Effector CD8-positive, alpha-beta T cell (primary cell): ENCODE measurements at regions not wholly inside any gene's neighbourhood (a gene's known extent, or its start where the extent isn't known, plus 50 kb on each side); places are given as distances from the start of the nearest gene placed in this dataset.
"Not testable (repeated sequence)": the region's sequence is repeated elsewhere in the genome, so short reads cannot be mapped to it uniquely, and the experiment has no call there.

Source experiments
- DNase-seq: peaks from one replicate; lab custom pipeline; 2025; lab: John Stamatoyannopoulos, UW

- DNase-seq: not testable (repeated sequence)
Measured at GRCh38 chr5:34096033-34096432, 53.0 kb upstream of the C1QTNF3 start.

- DNase-seq: not testable (repeated sequence)
Measured at GRCh38 chr5:34099891-34100290, 56.9 kb upstream of the C1QTNF3 start.

GRCh38 chr5:34101567-34101966 lies 58.6 kb upstream of the C1QTNF3 start:
- DNase-seq: not testable (repeated sequence)

- DNase-seq: not testable (repeated sequence)
Measured at GRCh38 chr5:34108897-34109296, 65.9 kb upstream of the C1QTNF3 start.

- not testable (repeated sequence) for DNase-seq
Measured at GRCh38 chr5:34124280-34124679, 81.3 kb upstream of the C1QTNF3 start.

GRCh38 chr5:34125354-34125753 lies 82.3 kb upstream of the C1QTNF3 start:
- not testable (repeated sequence) for DNase-seq

- DNase-seq: not testable (repeated sequence)
Measured at GRCh38 chr5:34126741-34127140, 83.7 kb upstream of the C1QTNF3 start.

- not testable (repeated sequence) for DNase-seq
Measured at GRCh38 chr5:34127818-34128217, 84.8 kb upstream of the C1QTNF3 start.

GRCh38 chr5:34128890-34129289 lies 85.9 kb upstream of the C1QTNF3 start:
- not testable (repeated sequence) for DNase-seq

GRCh38 chr5:34154988-34155387 lies 112.0 kb upstream of the C1QTNF3 start:
- not testable (repeated sequence) for DNase-seq

- not testable (repeated sequence) for DNase-seq
Measured at GRCh38 chr5:34156703-34157414, 113.8 kb upstream of the C1QTNF3 start.

- not testable (repeated sequence) for DNase-seq
Measured at GRCh38 chr5:34160904-34161303, 117.9 kb upstream of the C1QTNF3 start.

GRCh38 chr5:34171398-34171797 lies 128.4 kb upstream of the C1QTNF3 start:
- not testable (repeated sequence) for DNase-seq

GRCh38 chr5:34179453-34180190 lies 136.6 kb upstream of the C1QTNF3 start:
- DNase-seq: not testable (repeated sequence)

- not testable (repeated sequence) for DNase-seq
Measured at GRCh38 chr5:34180225-34180624, 137.2 kb upstream of the C1QTNF3 start.

- DNase-seq: not testable (repeated sequence)
Measured at GRCh38 chr5:34180940-34181614, 138.1 kb upstream of the C1QTNF3 start.

- DNase-seq: not testable (repeated sequence)
Measured at GRCh38 chr5:34185005-34185404, 142.0 kb upstream of the C1QTNF3 start.

GRCh38 chr5:34185572-34185971 lies 142.6 kb upstream of the C1QTNF3 start:
- DNase-seq: not testable (repeated sequence)

- DNase-seq: not testable (repeated sequence)
Measured at GRCh38 chr5:34186108-34186507, 143.1 kb upstream of the C1QTNF3 start.

- not testable (repeated sequence) for DNase-seq
Measured at GRCh38 chr5:34186865-34187264, 143.9 kb upstream of the C1QTNF3 start.

- DNase-seq: not testable (repeated sequence)
Measured at GRCh38 chr5:34187441-34187840, 144.4 kb upstream of the C1QTNF3 start.
